ENCODE measurements at regions not wholly inside any gene's neighbourhood (a gene's known extent, or its start where the extent isn't known, plus 50 kb on each side); places are given as distances from the start of the nearest gene placed in this dataset.

GRCh38 chr13:62084728-62085127 is 669.1 kb upstream of the PCDH20 start:
- TF ChIP-seq, protein P1, sequence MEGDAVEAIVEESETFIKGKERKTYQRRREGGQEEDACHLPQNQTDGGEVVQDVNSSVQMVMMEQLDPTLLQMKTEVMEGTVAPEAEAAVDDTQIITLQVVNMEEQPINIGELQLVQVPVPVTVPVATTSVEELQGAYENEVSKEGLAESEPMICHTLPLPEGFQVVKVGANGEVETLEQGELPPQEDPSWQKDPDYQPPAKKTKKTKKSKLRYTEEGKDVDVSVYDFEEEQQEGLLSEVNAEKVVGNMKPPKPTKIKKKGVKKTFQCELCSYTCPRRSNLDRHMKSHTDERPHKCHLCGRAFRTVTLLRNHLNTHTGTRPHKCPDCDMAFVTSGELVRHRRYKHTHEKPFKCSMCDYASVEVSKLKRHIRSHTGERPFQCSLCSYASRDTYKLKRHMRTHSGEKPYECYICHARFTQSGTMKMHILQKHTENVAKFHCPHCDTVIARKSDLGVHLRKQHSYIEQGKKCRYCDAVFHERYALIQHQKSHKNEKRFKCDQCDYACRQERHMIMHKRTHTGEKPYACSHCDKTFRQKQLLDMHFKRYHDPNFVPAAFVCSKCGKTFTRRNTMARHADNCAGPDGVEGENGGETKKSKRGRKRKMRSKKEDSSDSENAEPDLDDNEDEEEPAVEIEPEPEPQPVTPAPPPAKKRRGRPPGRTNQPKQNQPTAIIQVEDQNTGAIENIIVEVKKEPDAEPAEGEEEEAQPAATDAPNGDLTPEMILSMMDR (IDR thresholded peaks at IDR 0.05), result no peak
- no peak for TF ChIP-seq POLR2A (IDR thresholded peaks at IDR 0.05)

Data from prostate gland (tissue), 2 donors.